AG09309 (cell line): ENCODE measurements at regions not wholly inside any gene's neighbourhood (a gene's known extent, or its start where the extent isn't known, plus 50 kb on each side); places are given as distances from the start of the nearest gene placed in this dataset.

ENCODE experiments used
- DNase-seq: peaks from one replicate; pipeline ENCODE4 v3.0.0-alpha.2; 2010; ENCODE audit warnings: low read depth
- H3K4me3 ChIP-seq: 2 replicates; pipeline ENCODE4 v1.5.1; 2011; ENCODE audit warnings: mild to moderate bottlenecking, low read depth, low read length, moderate library complexity; ENCODE audit not compliant: control insufficient read depth
- CTCF ChIP-seq: IDR thresholded peaks from 2 replicates; pipeline ENCODE4 v1.5.1; 2011; ENCODE audit warnings: mild to moderate bottlenecking, low read depth, low read length, inconsistent platforms; ENCODE audit not compliant: insufficient read depth, control insufficient read depth; ENCODE audit errors: missing control alignments

GRCh38 chr4:74535512-74535911, 90.6 kb downstream of the AREG start:
- no peak for DNase-seq
- H3K4me3 ChIP-seq, result no peak overlapping the region
- TF ChIP-seq CTCF, result no peak

- no peak for DNase-seq
- no peak overlapping the region for H3K4me3 ChIP-seq
- TF ChIP-seq CTCF, result peak; percentile 40
Observed at GRCh38 chr4:74536557-74536956, 91.6 kb downstream of the AREG start.

GRCh38 chr4:74537459-74537858, 92.5 kb downstream of the AREG start:
- H3K4me3 ChIP-seq, result no peak overlapping the region
- DNase-seq, result no peak
- no peak for TF ChIP-seq CTCF

- H3K4me3 ChIP-seq, result no peak overlapping the region
- DNase-seq, result no peak
- no peak for TF ChIP-seq CTCF
Observed at GRCh38 chr4:74539044-74539790, 94.3 kb downstream of the AREG start.

- TF ChIP-seq CTCF, result no peak
- no peak overlapping the region for H3K4me3 ChIP-seq
- no peak for DNase-seq
Observed at GRCh38 chr4:74540193-74540592, 95.3 kb downstream of the AREG start.

GRCh38 chr4:74541667-74542066, 96.7 kb downstream of the AREG start:
- TF ChIP-seq CTCF, result no peak
- DNase-seq, result no peak
- H3K4me3 ChIP-seq, result no peak overlapping the region
